ENCODE measurements at regions not wholly inside any gene's neighbourhood (a gene's known extent, or its start where the extent isn't known, plus 50 kb on each side); places are given as distances from the start of the nearest gene placed in this dataset.

GRCh38 chr5:3736926-3737325 is 141.3 kb downstream of the IRX1 start:
- DNase-seq = no peak

DNA sequence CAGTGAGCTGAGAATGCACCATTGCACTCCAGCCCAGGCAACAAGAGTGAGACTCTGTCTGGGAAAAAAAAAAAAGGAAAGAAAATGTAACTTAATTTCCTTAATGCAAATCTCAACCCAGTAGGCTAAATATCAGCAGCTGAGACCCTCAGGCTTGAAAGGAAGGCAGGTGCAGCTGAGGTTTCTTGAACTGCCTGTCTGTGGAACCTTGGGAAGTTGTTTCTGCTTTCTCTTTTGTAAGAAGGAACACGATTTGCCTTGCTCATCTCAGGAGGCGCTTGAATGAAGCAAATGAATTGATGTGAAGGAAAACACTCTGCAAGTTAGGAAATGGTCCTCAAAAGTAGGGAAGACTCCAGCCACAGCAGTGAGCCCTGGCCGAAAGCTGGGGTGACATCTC is 143.3 kb downstream of the IRX1 start:
- DNase-seq = no peak

DNA sequence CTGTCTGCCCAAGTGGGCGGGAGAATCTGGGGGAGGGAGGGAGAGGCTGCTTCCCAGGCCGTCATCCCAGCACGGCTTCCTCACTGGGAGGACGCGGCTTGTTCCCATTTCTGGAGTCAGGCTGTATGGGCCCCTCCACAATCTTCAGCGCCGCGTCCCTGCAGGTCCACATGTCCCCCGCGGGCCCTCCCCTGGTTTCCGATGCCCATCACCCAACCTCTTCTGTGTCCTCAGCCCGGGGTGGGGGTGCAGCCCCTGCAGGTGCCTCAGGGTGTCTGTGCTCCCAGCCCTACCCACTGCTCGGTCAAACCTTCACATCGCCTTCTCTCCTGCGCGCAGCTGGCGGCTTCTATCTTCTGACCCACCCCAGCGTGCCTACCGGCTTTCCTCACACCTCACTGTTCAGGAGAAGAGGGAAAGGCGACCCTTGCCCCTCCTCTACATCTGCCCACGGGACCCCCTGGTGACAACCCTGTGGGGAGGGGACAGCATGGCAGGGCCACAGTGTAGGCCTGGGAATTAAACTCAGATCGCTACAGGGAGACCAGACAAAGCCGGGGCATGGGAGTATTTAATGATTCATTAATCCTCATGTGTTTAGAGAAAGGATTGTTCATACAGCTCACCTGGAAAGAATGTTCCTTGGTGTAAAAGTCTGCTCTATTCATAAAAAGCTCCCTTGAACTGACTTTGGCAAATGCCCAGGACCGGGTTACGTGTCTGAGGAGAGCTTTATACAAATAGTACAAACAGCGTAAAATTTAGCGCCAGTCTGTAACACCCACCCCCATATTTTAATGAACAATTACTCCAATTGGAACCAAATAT is 145.1 kb downstream of the IRX1 start:
- DNase-seq = no peak

- DNase-seq = no peak
Observed at GRCh38 chr5:3741374-3741770, 145.7 kb downstream of the IRX1 start.

DNA sequence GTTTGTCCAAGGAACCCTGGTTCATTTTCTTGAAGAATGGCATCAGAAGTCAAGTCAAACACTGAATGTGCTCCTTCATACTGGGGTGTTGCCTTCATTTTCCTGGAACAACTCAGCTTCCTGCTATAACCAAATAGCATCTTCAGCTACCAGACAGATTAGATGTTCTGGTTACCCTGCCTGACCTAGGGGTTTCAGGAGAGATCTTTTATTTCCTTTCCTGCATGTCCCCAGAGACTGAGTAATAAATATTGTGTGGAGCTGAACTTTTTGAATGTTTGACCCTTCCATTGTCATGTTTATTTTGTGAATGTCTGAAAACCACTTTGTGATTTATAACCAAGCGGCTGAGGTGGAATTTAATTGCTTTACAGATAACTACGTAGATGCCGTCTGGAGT is 147.1 kb downstream of the IRX1 start:
- no peak for DNase-seq

DNA sequence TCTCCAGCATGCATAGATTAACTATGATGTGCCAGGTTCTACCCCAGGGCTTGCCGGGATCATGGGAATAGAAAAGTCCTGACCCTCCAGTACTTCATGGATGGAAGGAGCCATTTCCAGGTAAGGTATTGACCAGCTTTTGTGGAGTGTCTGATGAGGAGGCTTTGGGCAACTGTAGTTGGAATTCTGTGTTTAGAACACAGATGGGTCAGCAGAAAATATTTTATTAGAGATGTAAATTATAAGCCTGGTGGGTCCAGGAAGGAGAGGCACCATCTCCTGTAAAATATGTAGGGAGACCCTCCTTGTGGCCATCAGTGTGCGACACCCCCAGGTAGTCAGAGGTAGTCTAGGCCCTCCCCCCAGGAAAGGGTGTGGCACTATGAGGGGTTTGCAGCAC is 156.2 kb downstream of the IRX1 start:
- no peak for DNase-seq

- DNase-seq = no peak
Observed at GRCh38 chr5:3778000-3778550, 182.4 kb downstream of the IRX1 start.

DNA sequence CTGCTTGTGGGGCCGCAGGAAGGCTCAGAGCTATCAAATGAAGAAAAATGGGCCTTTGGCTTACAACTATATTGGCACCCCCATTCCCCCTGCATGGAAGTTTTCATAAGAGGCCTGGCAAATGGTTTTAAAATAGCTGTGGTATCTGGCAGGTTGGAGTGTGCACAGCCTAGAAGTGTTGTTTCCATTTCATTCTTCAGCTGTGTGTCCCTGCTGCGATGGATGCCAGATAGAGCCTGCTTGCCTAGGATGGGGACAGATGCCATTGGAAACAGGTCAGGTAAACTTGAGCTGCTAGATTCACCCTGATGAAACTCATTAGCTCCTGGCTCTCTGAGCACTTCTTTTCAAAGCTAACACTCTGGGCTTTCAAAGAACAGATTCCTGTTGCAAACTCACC is 183.3 kb downstream of the IRX1 start:
- no peak for DNase-seq

- DNase-seq = no peak
Observed at GRCh38 chr5:3780278-3780677, 184.6 kb downstream of the IRX1 start.

DNA sequence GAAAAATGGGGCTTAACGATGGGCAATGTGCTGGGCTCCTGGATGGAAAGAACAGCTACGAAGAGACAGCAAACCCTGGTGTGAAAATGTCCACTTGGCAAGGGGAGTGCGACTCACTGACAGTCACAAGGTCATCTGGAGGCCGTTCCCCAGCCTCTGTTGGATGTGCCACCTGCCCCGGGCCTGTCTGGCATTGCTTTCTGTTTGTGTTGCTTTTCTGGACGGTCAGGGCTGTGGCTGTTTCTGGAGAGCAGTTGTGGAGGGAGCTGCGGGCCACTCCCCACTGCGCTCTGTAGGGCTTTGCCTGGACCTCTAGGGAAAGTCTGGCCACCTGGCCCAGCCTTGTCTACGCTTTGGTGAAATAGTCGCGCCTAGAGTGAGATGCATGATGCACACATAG is 185.3 kb downstream of the IRX1 start:
- DNase-seq = no peak

DNA sequence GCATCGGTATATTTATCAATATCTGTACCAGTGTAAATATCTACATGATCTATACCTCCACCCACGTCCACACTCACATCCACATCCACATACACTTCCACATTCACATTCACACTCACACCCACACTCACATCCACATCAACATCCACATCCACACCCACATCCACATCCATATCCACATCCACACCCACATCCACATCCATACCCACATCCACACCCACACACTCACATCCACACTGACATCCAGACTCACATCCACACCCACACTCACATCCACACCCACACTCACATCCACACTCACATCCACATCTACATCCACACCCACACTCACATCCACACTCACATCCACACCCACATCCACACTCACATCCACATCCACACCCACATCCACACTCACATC is 189.2 kb downstream of the IRX1 start:
- no peak for DNase-seq

GRCh38 chr5:3786165-3786564 is 190.5 kb downstream of the IRX1 start:
- no peak for DNase-seq

GRCh38 chr5:3786891-3787430 is 191.3 kb downstream of the IRX1 start:
- no peak for DNase-seq

GRCh38 chr5:3787604-3788003 is 192.0 kb downstream of the IRX1 start:
- DNase-seq = no peak

DNA sequence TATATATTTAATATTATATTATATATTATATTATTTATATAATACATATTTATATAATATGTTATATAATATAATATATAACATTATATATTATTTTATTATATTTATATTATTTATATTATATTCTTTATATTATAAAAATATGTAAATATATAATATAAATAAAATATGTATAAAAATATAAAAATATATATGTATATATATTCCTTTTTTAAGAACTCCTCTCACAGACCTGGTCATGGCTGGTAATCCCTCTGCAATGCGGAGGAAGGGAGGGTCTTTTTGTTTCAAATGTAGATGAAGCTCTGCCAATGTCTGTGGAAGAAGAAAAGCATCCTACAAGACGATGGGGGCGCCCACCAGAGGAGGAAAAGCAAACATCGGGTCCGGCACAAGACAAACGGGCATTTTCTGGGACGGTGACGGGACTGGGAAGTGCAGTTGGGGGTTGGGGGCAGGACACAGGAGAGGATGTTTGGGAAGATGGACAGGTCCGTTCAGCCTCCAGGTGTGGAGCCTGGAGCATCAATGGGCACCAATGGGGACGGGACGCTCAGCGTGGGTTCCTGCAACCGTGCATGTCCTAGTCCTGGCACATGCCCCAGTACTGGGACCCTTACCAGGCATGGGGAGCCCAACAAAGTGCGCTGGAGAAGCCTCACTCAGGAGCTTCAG is 194.0 kb downstream of the IRX1 start:
- DNase-seq = no peak

DNA sequence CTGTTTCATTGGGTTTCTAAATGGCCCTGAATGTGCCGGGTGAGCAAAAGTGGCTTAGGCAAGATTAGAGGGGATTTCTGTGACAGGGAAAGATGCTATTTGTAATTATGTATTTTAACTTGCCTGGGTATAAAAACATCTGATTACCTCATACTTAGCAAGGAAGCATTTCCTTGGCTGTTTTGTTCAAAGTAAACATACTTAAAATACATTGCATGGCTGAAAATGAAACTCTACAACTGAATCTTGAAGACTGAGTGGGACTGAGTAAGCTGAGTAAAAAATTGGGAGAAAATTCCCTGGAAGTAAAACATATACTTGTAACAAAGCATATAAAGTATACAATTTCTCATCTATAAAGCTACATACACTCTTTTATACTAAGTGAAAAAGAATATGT is 197.5 kb downstream of the IRX1 start:
- no peak for DNase-seq

DNA sequence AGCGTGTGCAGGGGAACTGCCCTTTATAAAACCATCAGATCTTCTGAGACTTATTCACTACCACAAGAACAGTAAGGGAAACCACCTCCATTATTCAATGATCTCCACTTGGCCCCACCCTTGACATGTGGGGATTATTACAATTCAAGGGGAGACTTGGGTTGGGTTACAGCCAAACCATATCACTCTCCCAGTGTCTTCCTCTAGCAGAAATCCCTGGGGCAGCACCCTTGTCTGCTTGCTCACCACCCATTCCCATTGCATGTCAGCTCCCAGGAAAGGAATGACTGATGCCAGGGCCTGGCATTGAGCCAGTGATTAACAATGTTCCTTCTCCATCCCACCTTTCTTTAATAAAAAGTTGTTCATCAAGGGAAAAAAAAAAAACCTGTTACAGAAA is 199.0 kb downstream of the IRX1 start:
- DNase-seq = no peak

GRCh38 chr5:3796736-3797135 is 201.1 kb downstream of the IRX1 start:
- no peak for DNase-seq

DNA sequence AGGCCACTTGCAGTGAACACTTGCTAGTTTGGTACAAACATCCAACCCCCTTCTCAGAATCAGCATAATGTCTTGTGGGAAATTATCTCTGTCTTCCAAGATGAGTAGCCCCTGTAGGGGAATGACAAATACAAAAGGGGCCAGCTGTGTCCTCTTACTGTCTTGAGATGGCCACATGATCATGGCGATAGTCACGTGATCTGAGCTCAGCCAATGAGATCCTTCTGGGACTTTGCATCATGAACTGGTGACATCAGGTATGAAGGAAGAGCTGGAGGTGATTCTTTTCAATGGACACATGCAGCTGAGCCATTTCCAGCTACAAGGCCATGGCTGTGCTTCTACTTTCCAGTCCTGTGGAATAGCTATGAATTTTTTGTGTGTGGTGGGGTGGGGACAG is 206.3 kb downstream of the IRX1 start:
- no peak for DNase-seq

GRCh38 chr5:3809455-3809854 is 213.8 kb downstream of the IRX1 start:
- no peak for DNase-seq

DNA sequence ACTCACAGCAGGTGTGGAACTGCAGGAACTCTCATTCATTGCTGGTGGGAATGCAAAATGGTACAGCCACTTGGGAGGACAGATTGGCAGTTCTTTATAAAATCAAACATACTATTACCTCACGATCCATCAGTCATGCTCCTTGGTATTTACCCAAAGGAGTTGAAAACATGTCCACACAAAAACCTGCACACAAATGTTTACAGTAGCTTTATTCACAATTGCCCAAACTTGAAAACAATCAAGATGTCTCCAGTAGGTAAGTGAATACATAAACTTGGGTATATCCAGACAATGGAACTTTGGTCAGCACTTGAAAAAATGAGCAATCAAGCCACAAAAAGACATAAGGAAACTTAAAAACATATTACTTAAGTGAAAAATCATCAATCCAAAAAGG is 215.5 kb downstream of the IRX1 start:
- DNase-seq = no peak

DNA sequence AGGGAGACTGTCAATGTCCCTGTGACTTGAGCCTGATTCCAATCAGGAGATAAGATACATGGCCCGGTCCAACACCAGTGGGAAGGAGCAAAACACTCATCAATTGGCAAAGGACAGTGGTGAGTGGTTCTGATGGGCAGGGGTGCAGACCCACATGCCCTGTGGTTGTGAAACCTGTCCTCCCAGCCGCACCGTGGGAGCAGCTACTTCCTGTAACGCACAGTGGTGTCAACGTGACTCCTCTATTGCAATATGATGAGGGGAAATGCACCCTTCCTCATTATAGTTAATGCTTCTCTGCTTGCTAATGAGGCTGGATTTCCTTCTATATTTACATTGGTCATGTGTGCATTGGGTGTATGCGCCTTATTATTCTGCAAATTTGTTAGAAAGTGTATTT is 223.0 kb downstream of the IRX1 start:
- no peak for DNase-seq

DNA sequence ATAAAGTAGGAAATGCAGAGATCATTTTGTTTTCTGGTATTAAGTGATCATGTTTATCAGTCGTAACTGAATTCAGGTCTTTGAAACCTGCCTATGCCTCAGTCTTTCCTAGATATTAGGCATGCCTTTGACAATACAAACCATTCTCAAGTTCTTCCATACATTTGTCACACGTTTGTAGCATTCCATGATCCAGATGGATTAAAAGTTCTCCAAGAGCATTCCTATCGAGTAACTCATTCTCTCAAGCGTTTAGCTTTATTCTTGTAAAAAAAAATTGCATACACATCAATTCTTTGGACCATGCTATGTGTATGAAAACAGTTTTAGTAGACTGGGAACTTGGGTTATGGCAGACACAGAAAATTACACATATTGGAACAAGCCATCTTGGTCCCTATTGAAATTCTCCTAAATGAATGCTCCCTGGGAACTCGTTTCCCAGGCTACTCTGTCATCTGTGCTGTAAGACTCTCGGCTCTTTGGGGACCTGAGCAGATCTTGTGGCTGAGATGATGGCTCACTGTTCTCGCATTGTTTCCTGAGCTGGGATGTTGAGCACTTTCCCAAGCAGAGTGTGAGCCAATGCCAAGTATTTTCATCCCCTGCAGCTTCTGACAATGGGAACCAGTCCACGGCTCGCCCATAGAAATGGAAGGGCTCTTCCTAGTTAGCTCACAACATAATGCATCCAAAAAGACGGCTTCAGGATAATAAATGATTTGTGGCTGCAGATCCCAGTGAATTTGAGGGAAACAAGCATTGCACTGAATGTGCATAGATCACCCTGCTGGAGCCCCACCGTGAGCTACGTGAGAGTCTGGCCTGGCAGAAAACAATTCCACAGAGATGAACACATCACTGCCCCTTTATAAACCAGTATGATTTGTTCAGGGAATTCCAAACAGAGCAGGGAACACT is 230.2 kb downstream of the IRX1 start:
- DNase-seq = no peak

Data from right forelimb (tissue), 1 donor.